ENCODE measurements at regions not wholly inside any gene's neighbourhood (a gene's known extent, or its start where the extent isn't known, plus 50 kb on each side); places are given as distances from the start of the nearest gene placed in this dataset.

- Histone ChIP-seq H3K27me3 (no peaks in the 10 kb centered on the region), H3K4me1 (no peaks in the 10 kb centered on the region), H3K36me3 (no peaks in the 10 kb centered on the region), H3K4me3 (no peak overlapping the region), H3K9me3 (no peaks in the 10 kb centered on the region), H3K27ac (no peak overlapping the region)
- DNase-seq, result no peak
- ATAC-seq, result no peak
- no peak for FAIRE-seq
- TF ChIP-seq CTCF (IDR thresholded peaks at IDR 0.05), result no peak
- WGBS, 2 donors, result 64 to 73% methylated on average over 3 of the region's 3 CpGs
- intact Hi-C loops (cut with DNase I), result no loop called here
Measured at GRCh38 chr14:43161477-43161876, 1345.6 kb downstream of the FSCB start.

GRCh38 chr14:43157661-43158060, 1349.4 kb downstream of the FSCB start:
- Histone ChIP-seq H3K27ac (no peak overlapping the region), H3K27me3 (no peaks in the 10 kb centered on the region), H3K4me1 (no peaks in the 10 kb centered on the region), H3K9me3 (no peaks in the 10 kb centered on the region), H3K36me3 (no peaks in the 10 kb centered on the region), H3K4me3 (no peak overlapping the region)
- 59 to 80% methylated on average over 2 of the region's 2 CpGs for WGBS, 2 donors
- ATAC-seq, result no peak
- no peak for FAIRE-seq
- intact Hi-C loops (cut with DNase I), result no loop called here
- no peak for DNase-seq
- TF ChIP-seq CTCF (IDR thresholded peaks at IDR 0.05), result no peak

GRCh38 chr14:43155924-43156323, 1351.2 kb downstream of the FSCB start:
- WGBS, 2 donors, result 73 to 85% methylated on average over 2 of the region's 2 CpGs
- FAIRE-seq (no peak), DNase-seq (no peak), ATAC-seq (no peak)
- no peaks in the 10 kb centered on the region for H3K9me3 ChIP-seq
- no peak overlapping the region for H3K4me3 ChIP-seq
- no peak for TF ChIP-seq CTCF (IDR thresholded peaks at IDR 0.05)
- intact Hi-C loops (cut with DNase I), result no loop called here
- no peaks in the 10 kb centered on the region for H3K27me3 ChIP-seq
- H3K4me1 ChIP-seq, result no peaks in the 10 kb centered on the region
- H3K27ac ChIP-seq, result no peak overlapping the region
- no peaks in the 10 kb centered on the region for H3K36me3 ChIP-seq

GRCh38 chr14:43155258-43155657, 1351.8 kb downstream of the FSCB start:
- ATAC-seq (no peak), FAIRE-seq (no peak), DNase-seq (no peak)
- Histone ChIP-seq H3K27me3 (no peaks in the 10 kb centered on the region), H3K4me1 (no peaks in the 10 kb centered on the region), H3K4me3 (no peak overlapping the region), H3K27ac (no peak overlapping the region), H3K36me3 (no peaks in the 10 kb centered on the region), H3K9me3 (no peaks in the 10 kb centered on the region)
- no peak for TF ChIP-seq CTCF (IDR thresholded peaks at IDR 0.05)
- intact Hi-C loops (cut with DNase I), result no loop called here
- 91 to 100% methylated on average over 1 of the region's 1 CpG for WGBS, 2 donors

GRCh38 chr14:43147485-43147884, 1359.6 kb downstream of the FSCB start:
- H3K27me3 ChIP-seq, result no peaks in the 10 kb centered on the region
- no peaks in the 10 kb centered on the region for H3K9me3 ChIP-seq
- no peak for FAIRE-seq
- no peak for TF ChIP-seq CTCF (IDR thresholded peaks at IDR 0.05)
- 59 to 73% methylated on average over 3 of the region's 3 CpGs for WGBS, 2 donors
- H3K4me1 ChIP-seq, result no peaks in the 10 kb centered on the region
- no peak overlapping the region for H3K4me3 ChIP-seq
- no peak overlapping the region for H3K27ac ChIP-seq
- no peaks in the 10 kb centered on the region for H3K36me3 ChIP-seq
- intact Hi-C loops (cut with DNase I), result no loop called here
- no peak for ATAC-seq
- no peak for DNase-seq

All from pancreas (tissue), 10 donors.